RCC 7860 (cell line): ENCODE measurements at regions not wholly inside any gene's neighbourhood (a gene's known extent, or its start where the extent isn't known, plus 50 kb on each side); places are given as distances from the start of the nearest gene placed in this dataset.

Source experiments
- DNase-seq: peaks from one replicate; pipeline ENCODE4 v3.0.0-alpha.2; 2015; ENCODE audit warnings: low spot score
- FAIRE-seq: peaks from 2 replicates; lab custom pipeline; 2012; peaks lifted over from hg19 to GRCh38; lab: Jason Lieb, UNC

DNA sequence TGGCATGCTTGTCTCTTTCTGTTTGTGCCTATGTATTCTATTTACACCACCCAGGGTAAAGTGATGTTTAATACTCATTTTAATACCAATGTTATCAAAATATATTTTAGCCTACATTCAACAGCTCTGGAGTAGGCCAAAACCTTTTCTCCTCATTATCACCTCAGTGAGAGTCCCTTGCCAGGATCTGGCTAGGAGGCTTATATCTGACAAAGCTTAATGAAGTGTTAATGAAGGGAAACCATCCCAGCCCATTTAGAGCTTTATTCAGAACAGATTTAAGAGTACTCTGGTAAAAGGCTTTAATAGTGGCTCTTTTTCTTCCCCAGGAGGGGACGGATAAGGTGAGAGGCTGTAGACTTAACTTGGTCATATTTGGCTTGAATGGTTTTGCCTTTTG, 137.6 kb downstream of the GRIN2B start:
- DNase-seq (no peak), FAIRE-seq (no peak)

DNA sequence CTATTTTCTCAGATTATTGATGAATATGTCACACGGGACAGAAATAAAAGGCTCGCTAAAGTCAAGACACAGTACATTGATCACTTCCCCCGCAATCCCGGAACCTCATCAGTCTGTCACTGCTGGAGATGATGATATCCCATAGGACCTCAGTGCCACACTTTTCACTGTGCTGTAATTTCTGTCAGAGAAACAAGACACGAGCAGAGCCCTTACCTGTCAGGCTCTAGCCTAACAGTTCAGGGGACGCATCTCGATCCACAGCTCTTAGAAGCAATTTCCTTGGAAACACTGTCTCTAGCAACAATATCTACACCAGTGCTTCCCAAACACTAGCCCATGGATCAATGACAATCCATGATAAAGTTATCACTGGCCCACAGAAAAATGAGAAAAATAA, 140.0 kb downstream of the GRIN2B start:
- DNase-seq = no peak
- no peak for FAIRE-seq

DNA sequence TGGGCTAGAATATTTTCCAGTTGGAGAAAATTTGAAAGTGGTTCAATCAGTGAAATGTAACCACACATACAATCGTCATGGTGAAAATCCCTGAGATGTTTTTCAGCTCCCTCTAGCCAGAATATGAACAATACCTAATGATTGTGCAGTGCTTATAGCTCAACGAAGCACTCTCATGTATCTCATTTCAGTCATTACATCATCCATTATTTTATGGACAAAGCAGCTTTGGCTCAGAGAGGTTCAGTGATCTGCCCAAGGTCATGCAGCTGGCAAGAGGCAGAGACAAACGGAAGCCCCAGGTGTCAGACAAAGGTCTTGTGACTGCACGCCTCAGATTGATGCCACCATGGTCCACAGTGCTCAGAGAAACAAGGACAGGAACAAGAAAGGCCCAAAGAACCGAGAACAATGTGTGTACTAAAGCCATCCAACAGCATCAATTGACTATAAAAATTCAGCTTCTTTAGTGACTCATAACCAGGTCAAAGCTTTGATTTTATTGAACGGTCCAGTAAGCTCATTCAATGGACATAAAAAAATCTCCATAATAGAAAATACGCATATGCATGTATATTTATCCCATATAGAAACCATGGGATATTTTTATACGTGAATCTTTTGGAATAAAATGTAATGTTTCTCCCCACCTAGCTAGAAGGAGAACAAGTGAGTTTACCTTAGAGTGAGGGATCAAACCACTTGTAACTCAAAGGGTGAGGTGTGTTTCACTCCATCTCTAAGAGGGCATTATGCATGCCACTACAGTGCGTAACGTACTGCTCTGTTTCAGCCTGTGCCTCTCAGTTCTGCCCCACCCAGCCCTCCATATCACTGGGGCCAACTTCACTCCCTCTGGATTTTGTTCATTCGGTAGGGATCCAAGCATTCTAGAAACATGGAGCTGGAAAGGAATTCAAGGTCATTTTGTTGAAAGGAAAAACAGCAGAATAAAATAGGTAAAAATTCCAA, 141.8 kb downstream of the GRIN2B start:
- DNase-seq (no peak), FAIRE-seq (no peak)

DNA sequence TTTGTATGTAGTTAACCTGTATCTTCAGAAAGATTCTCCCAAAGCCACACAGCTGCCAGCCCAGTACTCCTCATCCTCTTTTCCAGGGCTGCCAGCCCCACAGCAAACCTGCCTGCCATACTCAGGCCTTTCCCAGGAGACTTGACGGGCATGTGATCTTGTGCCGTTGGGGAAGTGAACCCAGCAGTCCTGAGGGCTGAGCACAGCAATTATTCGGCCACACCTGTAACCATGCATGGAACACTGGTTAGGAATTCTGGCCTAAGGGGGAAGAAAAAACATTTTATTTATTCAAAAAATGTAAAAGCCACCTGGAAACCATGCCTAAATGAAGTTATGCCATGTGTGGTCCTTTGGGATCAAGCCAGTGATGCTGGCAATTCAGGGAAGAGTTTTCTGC, 145.3 kb downstream of the GRIN2B start:
- no peak for FAIRE-seq
- no peak for DNase-seq

DNA sequence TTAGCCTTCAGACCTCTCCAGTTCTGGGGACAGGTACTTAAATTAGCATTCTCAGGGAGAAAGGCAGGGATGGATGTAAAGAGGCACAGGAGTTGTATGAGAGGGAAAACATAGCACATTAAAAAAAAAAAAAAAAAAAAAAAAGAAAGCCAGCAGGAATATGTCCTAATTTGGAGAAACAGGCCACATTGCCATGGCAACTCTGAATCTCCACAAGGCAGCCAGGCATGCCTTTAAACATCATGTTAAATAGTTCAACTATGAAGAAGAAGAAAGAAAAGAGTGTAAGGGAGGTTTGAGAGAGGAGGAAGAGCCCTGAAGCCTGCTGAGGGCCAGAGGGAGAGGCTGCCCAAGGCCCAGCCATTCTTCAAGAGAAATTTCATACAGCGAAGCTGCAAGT, 145.8 kb downstream of the GRIN2B start:
- FAIRE-seq = no peak
- DNase-seq = no peak

DNA sequence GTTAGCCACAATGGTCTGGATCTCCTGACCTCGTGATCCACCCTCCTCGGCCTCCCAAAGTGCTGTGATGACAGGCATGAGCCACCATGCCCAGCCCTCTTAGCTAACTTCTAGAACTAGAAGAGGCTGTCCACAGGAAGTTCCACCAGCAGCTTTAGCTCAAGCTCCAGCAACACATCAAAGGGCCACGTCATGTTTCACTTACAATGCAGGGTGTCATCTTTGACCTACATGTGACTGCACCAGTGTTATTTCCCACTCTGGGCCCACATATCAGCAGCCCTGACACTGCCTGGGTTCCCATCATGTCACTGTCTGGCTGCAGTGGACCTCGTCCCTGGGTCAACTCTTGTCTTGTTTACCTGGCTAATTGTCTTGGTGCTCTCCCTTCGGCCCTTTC, 147.2 kb downstream of the GRIN2B start:
- DNase-seq = no peak
- no peak for FAIRE-seq

DNA sequence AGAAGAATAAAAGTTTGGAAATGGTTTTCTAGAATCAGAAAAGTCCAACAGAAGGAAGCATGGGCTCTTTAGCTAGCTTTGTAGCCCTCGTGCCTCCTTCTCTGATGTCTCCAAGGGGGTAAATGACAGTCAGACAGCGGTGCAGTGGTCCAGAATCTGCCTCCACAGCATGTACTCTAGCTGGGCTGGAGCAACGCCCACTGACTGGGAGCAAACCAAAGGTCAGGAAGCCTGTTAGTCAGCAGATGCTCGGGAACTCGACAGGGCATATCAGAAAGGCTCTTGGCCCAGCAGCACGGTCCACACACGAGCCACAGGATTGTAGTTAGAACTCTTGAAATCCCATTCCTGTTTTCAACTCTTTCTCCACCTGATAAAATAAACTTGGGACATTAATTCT, 164.3 kb downstream of the GRIN2B start:
- DNase-seq (peak; percentile 21), FAIRE-seq (no peak)

DNA sequence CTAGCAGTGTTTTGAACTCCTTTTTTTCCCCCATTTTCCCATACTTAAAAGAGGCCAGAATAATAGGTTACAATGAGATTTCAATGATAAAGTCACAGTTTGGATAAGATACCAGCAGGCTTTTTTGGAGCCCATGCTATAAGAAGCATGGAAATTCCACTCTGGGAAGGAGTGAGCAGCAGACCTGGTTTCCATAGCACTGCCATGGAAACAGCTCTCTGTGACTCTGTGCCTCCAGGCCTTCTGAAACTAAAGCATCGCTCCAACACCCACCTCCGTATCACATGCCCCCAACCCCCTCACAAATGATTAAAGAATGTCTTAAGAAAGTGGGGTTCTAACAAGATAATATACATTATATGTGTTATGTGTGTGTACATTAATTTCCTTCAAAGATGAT, 165.0 kb downstream of the GRIN2B start:
- no peak for FAIRE-seq
- DNase-seq = no peak

DNA sequence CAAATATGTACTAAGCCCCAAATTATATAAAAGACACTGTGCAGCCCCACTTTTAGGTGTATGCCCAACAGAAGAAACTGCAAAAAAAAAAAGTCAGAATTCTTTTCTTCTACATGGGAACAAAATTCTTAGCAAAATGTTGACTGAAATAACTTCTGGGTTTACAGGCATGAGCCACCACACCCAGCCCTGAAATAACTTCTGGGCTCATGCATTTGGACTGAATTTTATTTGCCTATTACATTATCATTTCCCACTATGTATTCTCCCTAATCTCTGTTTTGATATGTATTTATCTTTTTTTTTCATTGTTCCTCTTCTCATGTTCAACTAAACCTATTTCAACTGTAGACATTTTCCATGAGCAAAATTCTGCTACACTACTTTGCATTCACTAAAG, 169.2 kb downstream of the GRIN2B start:
- FAIRE-seq (no peak), DNase-seq (no peak)

DNA sequence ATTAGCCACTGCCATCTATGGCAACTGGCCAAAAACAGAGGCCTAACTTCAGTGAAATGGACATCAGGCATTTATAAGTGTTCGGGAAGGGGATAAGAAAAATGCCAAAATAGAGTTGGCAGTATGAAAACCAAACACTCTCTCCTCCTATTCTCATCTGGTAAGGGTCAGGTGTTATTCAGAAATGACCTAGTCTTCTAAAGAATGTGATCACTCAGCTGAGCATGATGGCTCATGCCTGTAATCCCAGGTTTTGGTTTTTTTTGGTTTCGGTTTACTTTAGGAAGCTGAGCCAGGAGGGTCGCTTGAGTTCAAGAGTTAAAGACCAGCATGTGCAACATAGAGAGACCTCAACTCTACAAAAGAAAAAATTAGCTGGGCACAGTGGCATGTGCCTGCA, 170.3 kb downstream of the GRIN2B start:
- FAIRE-seq (peak; percentile 70), DNase-seq (peak; percentile 45)

DNA sequence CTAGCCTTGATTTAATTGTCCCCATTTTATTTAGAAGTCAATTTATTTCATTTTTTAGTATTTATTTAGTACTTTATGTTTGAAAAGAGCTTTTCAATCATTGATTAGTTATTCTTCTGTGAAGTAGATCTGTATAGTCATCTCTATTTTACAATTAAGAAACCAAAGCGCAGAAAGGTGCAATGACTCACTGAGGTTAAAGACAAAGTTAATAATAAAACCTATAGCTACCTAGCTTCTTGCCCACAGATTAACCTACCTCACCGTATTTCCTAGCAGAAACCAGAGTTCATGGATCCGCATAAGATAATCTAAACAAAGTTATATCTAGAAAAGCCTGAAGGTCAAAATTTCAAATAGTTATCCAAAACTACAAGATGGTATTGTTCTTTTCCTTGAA, 176.4 kb downstream of the GRIN2B start:
- FAIRE-seq = peak; percentile 95
- DNase-seq = peak; percentile 33

DNA sequence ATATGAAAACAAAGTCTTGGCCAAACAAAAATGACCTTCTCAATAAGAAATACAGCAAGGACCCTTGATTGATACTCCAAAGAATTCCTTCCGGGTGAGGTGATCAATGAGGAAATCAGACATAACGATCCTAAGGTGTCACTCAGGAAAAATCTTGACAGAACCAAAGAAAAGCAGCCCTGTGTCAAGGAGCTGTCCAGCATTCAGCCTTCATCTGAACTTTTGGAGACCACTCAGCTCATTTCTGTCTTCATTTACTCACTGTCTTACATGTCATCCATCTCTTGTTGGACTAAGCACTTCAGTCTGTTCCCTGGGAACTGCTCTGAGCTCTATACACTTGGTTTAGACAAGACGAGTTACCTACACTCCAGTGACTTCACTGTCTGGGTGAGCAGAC, 179.9 kb downstream of the GRIN2B start:
- FAIRE-seq (no peak), DNase-seq (no peak)

DNA sequence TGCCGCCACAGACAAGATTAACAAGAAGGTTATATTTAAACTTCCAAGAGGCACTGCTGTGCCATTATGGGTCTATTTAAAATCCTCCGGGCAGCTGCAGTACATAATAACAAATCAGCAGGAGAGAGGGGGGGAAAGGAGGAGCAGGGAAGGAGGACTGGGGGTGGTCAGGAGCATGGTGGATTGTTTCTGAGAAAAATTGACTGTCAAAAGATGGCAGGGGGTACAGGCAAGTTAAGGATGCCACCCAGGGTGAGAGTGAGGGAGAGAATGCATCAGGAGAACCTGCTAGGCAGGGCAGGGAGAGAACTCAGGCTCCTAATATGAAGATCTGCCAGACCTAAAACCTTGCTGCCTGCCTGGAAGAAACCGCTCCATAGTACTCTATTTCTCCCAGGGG, 181.8 kb downstream of the GRIN2B start:
- no peak for DNase-seq
- no peak for FAIRE-seq

DNA sequence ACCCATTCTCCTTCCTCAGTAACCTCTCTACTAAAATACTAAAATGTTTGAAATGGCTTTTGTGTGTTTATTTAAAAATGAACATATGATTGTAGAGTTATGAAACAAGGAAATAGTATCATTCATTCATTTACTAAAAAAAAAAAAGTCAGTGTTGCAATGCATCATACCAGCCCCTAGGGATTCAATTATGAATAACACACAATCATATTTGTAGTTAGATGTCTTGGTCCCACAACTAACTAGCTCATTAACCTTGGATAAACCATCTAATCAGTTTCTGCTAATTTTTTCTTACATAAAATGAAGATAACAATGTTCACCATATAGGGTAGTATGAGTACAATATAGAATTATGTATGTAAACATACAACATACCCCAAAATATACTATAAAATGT, 183.2 kb downstream of the GRIN2B start:
- DNase-seq (no peak), FAIRE-seq (no peak)

DNA sequence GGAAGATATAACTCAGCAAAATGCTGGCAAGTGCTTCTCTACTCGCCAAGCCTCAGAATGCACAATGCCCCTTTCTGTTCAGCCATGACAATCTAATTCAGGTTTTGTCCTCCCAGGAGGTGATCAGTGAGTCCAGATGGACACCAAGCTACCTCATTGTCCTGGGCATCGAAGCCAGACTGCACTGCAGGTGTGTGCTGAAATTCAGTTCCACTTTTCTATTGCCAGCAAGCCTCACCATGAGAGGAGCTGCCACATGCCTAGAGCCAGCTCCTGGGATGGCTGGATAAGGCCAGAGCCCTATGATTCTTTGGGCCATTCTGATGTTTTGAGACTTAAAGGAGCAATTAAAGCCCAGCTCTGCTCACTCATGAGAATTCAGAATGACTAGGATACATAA, 186.7 kb downstream of the GRIN2B start:
- no peak for FAIRE-seq
- DNase-seq = no peak

DNA sequence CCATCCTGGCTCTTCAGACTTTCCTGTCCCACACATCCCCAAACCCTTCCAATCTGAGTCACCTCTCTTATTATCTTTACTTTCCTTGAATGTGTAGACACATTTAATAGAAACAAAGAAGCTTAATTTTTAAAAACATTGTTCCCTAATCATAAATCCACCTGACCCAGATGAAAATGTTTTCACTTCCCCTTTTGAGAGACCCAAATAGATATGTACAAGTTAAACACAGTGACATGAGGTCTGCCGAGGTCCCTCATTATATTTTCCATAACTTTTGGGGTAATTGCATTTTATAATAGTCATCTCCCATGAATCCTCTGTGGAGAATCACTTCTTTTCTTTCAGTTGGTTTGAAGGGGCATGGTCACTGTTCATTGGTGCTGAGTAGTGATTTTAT, 191.1 kb downstream of the GRIN2B start:
- no peak for DNase-seq
- FAIRE-seq = no peak

DNA sequence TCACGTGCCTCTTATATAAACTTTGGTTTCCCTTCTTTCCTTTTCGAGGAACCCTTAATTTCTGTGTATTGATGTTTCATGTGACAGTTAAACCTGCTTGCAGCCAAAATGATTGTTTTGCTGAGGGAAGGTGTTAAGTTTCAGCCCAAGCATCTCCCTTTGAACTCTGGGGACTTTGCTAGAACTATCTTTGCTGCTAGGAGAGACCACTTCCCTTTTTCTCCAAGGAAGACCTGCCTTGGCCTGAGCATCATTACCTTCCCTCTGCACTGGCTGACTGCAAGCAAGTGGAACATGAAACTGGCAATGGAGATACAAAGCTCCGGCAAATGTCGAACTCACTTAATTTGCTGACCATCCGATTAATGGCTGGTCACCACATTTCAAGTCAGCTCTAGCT, 192.8 kb downstream of the GRIN2B start:
- DNase-seq (no peak), FAIRE-seq (no peak)

DNA sequence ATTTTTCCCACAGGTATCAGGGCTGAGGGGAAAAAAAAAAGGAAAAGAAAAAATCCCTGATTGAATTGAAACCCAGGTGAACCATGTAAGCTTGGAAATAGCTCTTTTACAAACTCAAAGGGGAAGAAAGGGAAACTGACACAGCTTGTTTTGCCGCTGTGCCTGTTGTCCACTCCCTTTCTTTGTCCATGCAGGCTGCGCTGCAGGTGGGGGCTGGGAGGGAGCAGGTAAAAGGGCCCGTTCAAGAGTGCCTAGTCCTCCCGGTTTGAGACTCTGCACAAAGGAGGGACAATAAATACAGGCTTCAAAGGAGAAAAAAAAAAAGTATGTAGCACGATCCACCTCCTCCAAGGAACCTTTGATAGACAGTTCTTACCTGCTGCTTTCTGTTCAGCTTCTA, 194.8 kb downstream of the GRIN2B start:
- DNase-seq (no peak), FAIRE-seq (no peak)

DNA sequence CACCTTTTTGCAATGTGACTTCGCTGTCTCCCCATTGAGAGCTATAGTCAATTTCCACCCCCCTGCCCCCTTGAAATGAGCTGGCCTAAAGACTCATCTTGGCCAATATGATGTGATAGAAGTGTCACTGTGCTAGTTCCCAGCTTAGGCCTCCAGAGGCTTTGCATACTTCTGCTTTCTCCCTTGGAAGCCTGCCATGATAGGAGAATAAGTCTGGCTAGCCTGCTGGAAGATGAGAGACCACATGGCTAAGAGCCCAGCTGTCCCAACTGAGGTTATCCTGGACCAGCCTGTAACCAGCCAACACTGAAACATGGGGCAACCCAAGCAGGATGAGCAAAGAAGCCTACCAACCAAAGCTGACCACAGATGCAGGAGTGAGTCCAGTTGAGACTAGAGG, 196.9 kb downstream of the GRIN2B start:
- FAIRE-seq (no peak), DNase-seq (no peak)

DNA sequence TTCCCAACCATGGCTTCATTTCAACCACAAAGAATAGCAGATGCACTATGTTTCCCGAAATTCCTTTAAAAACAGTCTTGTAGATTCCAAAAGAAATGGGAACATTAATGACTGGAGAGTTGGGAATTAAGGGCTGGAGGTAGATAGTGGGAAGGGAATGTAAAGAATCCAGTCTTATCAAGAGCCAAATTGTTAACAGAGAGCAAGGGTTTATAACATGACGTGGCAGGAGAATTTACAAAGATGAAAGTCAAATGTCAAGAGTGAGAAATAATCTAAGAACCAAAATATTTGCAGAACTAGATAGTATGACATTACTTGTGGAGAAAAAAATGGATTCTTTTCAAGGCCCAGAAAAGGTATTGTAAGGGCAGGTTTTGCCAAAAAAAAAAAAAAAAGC, 200.9 kb downstream of the GRIN2B start:
- FAIRE-seq (no peak), DNase-seq (no peak)

DNA sequence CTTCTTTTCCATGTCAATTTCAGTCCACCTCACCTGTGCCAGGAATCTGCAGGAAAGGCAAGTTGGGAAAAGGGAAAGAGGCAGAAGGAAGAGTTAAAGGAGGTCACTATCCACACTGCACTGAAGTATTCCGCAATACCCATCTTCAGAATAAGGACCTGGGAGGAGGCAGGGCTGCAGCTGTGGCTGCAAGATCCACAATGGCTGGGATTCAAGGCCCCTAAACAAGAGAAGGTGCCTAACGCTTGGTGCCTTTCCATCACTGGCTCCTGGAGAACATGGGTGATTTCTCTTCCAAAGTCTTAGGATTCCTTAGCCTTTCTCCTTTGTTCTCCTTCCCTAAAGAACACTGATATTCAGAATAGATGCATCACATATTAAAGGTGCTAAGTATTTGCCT, 204.0 kb downstream of the GRIN2B start:
- no peak for DNase-seq
- no peak for FAIRE-seq

DNA sequence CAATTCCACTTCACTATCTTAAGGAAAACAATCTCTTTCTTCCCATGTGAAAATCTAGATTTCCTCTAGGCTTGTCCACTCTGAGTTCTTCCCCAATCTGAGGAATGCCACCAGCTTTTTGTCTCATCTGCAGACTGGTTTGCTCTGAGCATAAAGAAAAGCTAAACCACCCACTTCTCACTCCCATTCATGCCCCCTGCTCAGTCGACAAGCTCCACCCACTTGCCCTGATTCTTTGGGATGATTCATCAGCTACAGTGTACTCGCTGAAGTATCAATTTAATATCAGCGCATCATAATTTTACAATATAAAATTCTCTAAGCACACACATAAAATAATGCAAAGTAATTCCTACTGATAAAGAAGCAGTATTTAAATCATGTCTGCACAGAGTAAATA, 209.1 kb downstream of the GRIN2B start:
- DNase-seq = no peak
- FAIRE-seq = no peak

DNA sequence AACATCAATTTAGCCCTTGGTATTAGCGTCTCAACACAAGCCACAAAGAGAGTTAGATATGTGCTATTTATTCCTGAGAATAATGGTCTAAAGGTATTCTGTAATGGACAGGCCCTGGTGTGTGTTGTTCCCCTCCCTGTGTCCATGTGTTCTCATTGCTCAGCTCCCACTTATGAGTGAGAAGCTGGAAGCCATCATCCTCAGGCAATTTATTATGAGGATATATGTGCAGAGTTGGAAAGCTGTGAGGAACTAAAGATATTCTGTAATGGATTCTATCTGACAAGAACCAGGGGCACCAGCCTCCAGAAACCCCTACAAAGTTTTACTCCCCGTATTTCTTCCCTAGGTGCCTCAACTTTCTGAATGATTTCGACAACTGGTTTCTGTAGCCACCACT, 210.8 kb downstream of the GRIN2B start:
- FAIRE-seq = no peak
- no peak for DNase-seq
